Astrocyte (in vitro differentiated cells and primary cell): ENCODE measurements at regions not wholly inside any gene's neighbourhood (a gene's known extent, or its start where the extent isn't known, plus 50 kb on each side); places are given as distances from the start of the nearest gene placed in this dataset.

Experiments used
- DNase-seq: peaks from one replicate; pipeline ENCODE4 v3.0.0-alpha.2; 2010; ENCODE audit warnings: low read depth
- FAIRE-seq: peaks from 2 replicates; lab custom pipeline; 2011; peaks lifted over from hg19 to GRCh38; lab: Jason Lieb, UNC
- H2AFZ ChIP-seq: 2 replicates; pipeline ENCODE4 v1.6.0; 2012; ENCODE audit warnings: low read depth, low read length, inconsistent platforms
- H3K27ac ChIP-seq: 2 replicates; pipeline ENCODE4 v1.5.1; 2011; ENCODE audit warnings: low read depth, low read length, inconsistent platforms
- H3K27me3 ChIP-seq: 2 replicates; pipeline ENCODE4 v1.6.0; 2011; ENCODE audit warnings: low read length, inconsistent platforms; ENCODE audit not compliant: insufficient read depth
- H3K36me3 ChIP-seq: 2 replicates; pipeline ENCODE4 v1.5.1; 2011; ENCODE audit warnings: low read length, inconsistent platforms; ENCODE audit not compliant: insufficient read depth
- H3K4me1 ChIP-seq: 2 replicates; pipeline ENCODE4 v1.5.1; 2011; ENCODE audit warnings: low read length, inconsistent platforms; ENCODE audit not compliant: insufficient read depth
- H3K4me2 ChIP-seq: 2 replicates; pipeline ENCODE4 v1.6.0; 2012; ENCODE audit warnings: low read length, inconsistent platforms
- H3K4me3 ChIP-seq: 2 replicates; pipeline ENCODE4 v1.5.1; 2011; ENCODE audit warnings: low read depth, mild to moderate bottlenecking, low read length, inconsistent platforms; ENCODE audit not compliant: insufficient read depth
- H3K79me2 ChIP-seq: 2 replicates; pipeline ENCODE4 v1.6.0; 2012; ENCODE audit warnings: mild to moderate bottlenecking, low read length, inconsistent platforms; ENCODE audit not compliant: insufficient read depth
- H3K9ac ChIP-seq: 2 replicates; pipeline ENCODE4 v1.6.0; 2012; ENCODE audit warnings: mild to moderate bottlenecking, low read length, inconsistent platforms
- H3K9me3 ChIP-seq: 2 replicates; pipeline ENCODE4 v1.5.1; 2012; ENCODE audit warnings: low read depth, mild to moderate bottlenecking, low read length, inconsistent platforms; ENCODE audit not compliant: insufficient read depth
- H4K20me1 ChIP-seq: 2 replicates; pipeline ENCODE4 v1.6.0; 2012; ENCODE audit warnings: low read length, inconsistent platforms; ENCODE audit not compliant: insufficient read depth
- H3K27ac Mint-ChIP-seq: one replicate; pipeline ENCODE4 v1.8.0; 2021; ENCODE audit warnings: mild to moderate bottlenecking, mixed read lengths; ENCODE audit not compliant: unreplicated experiment
- H3K27me3 Mint-ChIP-seq: one replicate; pipeline ENCODE4 v1.8.0; 2021; ENCODE audit warnings: low read depth, mixed read lengths; ENCODE audit not compliant: unreplicated experiment
- H3K36me3 Mint-ChIP-seq: one replicate; pipeline ENCODE4 v1.8.0; 2021; ENCODE audit warnings: low read depth, mixed read lengths; ENCODE audit not compliant: unreplicated experiment
- H3K4me1 Mint-ChIP-seq: one replicate; pipeline ENCODE4 v1.8.0; 2021; ENCODE audit warnings: low read depth, mixed read lengths; ENCODE audit not compliant: unreplicated experiment
- H3K4me3 Mint-ChIP-seq: one replicate; pipeline ENCODE4 v1.8.0; 2021; ENCODE audit warnings: mild to moderate bottlenecking, moderate library complexity, mixed read lengths; ENCODE audit not compliant: unreplicated experiment
- H3K9me3 Mint-ChIP-seq: one replicate; pipeline ENCODE4 v1.8.0; 2021; ENCODE audit warnings: mild to moderate bottlenecking, mixed read lengths; ENCODE audit not compliant: unreplicated experiment
- EZH2 ChIP-seq: IDR thresholded peaks from 2 replicates; pipeline ENCODE4 v1.6.1; 2012; ENCODE audit warnings: mild to moderate bottlenecking, low read length, inconsistent platforms; ENCODE audit not compliant: insufficient read depth
- TF ChIP-seq, protein P1 (sequence below): IDR thresholded peaks from 2 replicates; pipeline ENCODE4 v1.5.1; 2011; ENCODE audit warnings: low read depth, mild to moderate bottlenecking, inconsistent platforms, low read length, moderate library complexity; ENCODE audit not compliant: insufficient read depth

DNA sequence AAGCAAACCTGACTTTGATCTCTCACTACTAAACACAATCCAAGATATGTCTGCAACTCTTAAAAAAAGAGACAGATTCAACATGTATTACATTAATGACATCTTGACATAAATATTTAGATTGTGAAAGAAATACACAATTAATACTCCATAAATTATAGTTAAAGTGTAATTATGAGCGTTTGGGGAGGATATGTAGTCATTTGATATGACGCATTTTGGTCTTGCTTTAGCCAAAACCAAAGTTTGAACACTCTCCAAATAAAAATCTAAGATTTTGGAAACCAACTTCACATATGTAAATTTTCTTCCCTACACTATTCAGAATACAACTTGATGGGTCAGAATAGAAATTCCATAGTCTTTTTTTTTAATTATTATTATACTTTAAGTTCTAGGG lies 1257.6 kb downstream of the SLC16A7 start:
- Mint-ChIP-seq H3K27me3 (no peaks in the 10 kb centered on the region), H3K4me3 (no peak overlapping the region), H3K27ac (no peak overlapping the region), H3K36me3 (no peaks in the 10 kb centered on the region), H3K9me3 (peaks cover 2% of the 10 kb centered on the region), H3K4me1 (no peaks in the 10 kb centered on the region)
- TF ChIP-seq EZH2: no peak
- TF ChIP-seq, protein P1, sequence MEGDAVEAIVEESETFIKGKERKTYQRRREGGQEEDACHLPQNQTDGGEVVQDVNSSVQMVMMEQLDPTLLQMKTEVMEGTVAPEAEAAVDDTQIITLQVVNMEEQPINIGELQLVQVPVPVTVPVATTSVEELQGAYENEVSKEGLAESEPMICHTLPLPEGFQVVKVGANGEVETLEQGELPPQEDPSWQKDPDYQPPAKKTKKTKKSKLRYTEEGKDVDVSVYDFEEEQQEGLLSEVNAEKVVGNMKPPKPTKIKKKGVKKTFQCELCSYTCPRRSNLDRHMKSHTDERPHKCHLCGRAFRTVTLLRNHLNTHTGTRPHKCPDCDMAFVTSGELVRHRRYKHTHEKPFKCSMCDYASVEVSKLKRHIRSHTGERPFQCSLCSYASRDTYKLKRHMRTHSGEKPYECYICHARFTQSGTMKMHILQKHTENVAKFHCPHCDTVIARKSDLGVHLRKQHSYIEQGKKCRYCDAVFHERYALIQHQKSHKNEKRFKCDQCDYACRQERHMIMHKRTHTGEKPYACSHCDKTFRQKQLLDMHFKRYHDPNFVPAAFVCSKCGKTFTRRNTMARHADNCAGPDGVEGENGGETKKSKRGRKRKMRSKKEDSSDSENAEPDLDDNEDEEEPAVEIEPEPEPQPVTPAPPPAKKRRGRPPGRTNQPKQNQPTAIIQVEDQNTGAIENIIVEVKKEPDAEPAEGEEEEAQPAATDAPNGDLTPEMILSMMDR: no peak
- Histone ChIP-seq H3K9ac (no peak overlapping the region), H3K79me2 (no peaks in the 10 kb centered on the region), H3K27me3 (no peaks in the 10 kb centered on the region), H3K4me3 (no peak overlapping the region), H4K20me1 (no peaks in the 10 kb centered on the region), H3K9me3 (no peaks in the 10 kb centered on the region), H3K27ac (no peak overlapping the region), H3K36me3 (no peaks in the 10 kb centered on the region), H3K4me1 (no peaks in the 10 kb centered on the region), H2AFZ (no peak overlapping the region), H3K4me2 (no peak overlapping the region)
- FAIRE-seq: no peak
- no peak for DNase-seq

DNA sequence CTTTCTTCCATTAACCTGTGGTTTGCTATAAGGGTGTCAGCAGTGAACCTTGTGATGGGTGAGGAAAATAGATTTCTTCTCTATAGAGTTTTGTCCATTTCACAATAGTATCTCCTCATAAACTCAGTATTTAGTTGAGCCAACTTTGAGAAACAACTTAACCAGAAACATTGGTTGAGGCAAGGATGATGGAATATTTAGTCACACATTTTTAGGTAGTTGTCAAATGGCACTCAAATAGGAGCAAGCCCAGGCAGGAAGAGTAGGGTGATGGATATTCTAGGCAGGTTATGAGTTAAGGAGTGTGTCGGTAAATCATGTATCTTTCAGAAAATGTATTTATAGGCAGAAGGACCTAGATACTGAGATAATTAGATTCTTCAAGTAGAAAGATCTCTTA lies 1267.6 kb downstream of the SLC16A7 start:
- Histone ChIP-seq H3K9ac (no peak overlapping the region), H2AFZ (no peak overlapping the region), H3K36me3 (no peaks in the 10 kb centered on the region), H3K4me1 (no peaks in the 10 kb centered on the region), H3K27me3 (no peaks in the 10 kb centered on the region), H3K27ac (no peak overlapping the region), H4K20me1 (no peaks in the 10 kb centered on the region), H3K4me3 (no peak overlapping the region), H3K79me2 (no peaks in the 10 kb centered on the region), H3K9me3 (no peaks in the 10 kb centered on the region), H3K4me2 (no peak overlapping the region)
- FAIRE-seq (no peak), DNase-seq (no peak)
- no peak overlapping the region for H3K27ac Mint-ChIP-seq
- H3K27me3 Mint-ChIP-seq: no peaks in the 10 kb centered on the region
- no peak overlapping the region for H3K4me3 Mint-ChIP-seq
- TF ChIP-seq, protein P1: no peak
- no peak for TF ChIP-seq EZH2
- H3K9me3 Mint-ChIP-seq: no peaks in the 10 kb centered on the region
- H3K4me1 Mint-ChIP-seq: no peaks in the 10 kb centered on the region
- no peaks in the 10 kb centered on the region for H3K36me3 Mint-ChIP-seq

DNA sequence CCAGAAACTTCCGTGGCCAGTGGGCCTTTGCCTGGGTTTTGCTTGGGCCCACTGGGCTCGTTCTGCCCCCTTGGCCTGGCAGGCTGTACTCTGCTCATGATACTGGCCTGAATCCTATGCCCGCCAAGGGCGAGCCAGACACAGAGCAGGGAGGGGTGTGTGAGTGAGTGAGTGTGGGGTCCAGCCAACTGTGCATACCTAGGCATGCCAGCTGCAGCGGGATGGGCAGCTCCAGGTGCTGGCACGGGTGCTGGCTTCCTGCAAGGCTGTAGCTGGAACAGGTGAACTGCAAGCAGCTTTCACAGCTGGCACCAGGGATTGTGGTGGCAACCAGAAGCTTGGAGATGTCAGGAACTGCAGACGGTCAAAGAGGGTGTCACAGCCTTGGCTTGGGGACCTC lies 1276.4 kb downstream of the SLC16A7 start:
- H3K27me3 Mint-ChIP-seq: no peaks in the 10 kb centered on the region
- no peak overlapping the region for H3K4me3 Mint-ChIP-seq
- Histone ChIP-seq H3K4me3 (no peak overlapping the region), H2AFZ (no peak overlapping the region), H3K4me1 (no peaks in the 10 kb centered on the region), H3K9me3 (no peaks in the 10 kb centered on the region), H3K79me2 (no peaks in the 10 kb centered on the region), H3K27me3 (no peaks in the 10 kb centered on the region), H4K20me1 (no peaks in the 10 kb centered on the region), H3K9ac (no peak overlapping the region), H3K4me2 (no peak overlapping the region), H3K36me3 (no peaks in the 10 kb centered on the region), H3K27ac (no peak overlapping the region)
- no peaks in the 10 kb centered on the region for H3K9me3 Mint-ChIP-seq
- TF ChIP-seq, protein P1: no peak
- TF ChIP-seq EZH2: no peak
- no peaks in the 10 kb centered on the region for H3K36me3 Mint-ChIP-seq
- FAIRE-seq (no peak), DNase-seq (no peak)
- no peaks in the 10 kb centered on the region for H3K4me1 Mint-ChIP-seq
- no peak overlapping the region for H3K27ac Mint-ChIP-seq
